CD4-positive, alpha-beta T cell (primary cell): ENCODE measurements at regions not wholly inside any gene's neighbourhood (a gene's known extent, or its start where the extent isn't known, plus 50 kb on each side); places are given as distances from the start of the nearest gene placed in this dataset.
"Not testable (repeated sequence)": the region's sequence is repeated elsewhere in the genome, so short reads cannot be mapped to it uniquely, and the experiment has no call there.

Experiments used
- ATAC-seq: fragments of 200-7000 bp; cut with Tn5 transposase; one replicate; pipeline ENCODE4 v1.10.0; 2022; ENCODE audit warnings: mild to moderate bottlenecking; ENCODE audit not compliant: poor library complexity
- CTCF ChIA-PET: fragments of 350-600 bp; sonication (Branson Sonifier 250); formaldehyde crosslinking; loops from one replicate; lab custom pipeline; 2021; ENCODE audit warnings: antibody characterized with exemption, inconsistent platforms; lab: Charles Lee
- POLR2A ChIA-PET: fragments of 350-600 bp; sonication (Branson Sonifier 250); formaldehyde crosslinking; loops from one replicate; lab custom pipeline; 2021; ENCODE audit warnings: antibody characterized with exemption, inconsistent platforms; lab: Charles Lee
- DNase-seq, 14 experiments: peaks; one replicate each; pipeline ENCODE4 v3.0.0-alpha.2; 2013 to 2020; ENCODE audit warnings: mixed read lengths in 2 of 14
- H3K27ac ChIP-seq, 2 donors: one replicate each; pipeline versions ENCODE4 v1.5.1 to v1.7.0; 2013; ENCODE audit warnings: low read length in 2 of 2, low read depth in 1 of 2, mild to moderate bottlenecking in 1 of 2
- H3K27me3 ChIP-seq, 2 experiments: 1 replicate in 1 of 2; 2 replicates in 1 of 2; pipeline versions ENCODE4 v1.6.1 to v1.7.0; 2013; ENCODE audit warnings: low read length in 2 of 2, control low read depth in 1 of 2, mild to moderate bottlenecking in 1 of 2, moderate library complexity in 1 of 2; ENCODE audit not compliant: insufficient read depth in 2 of 2, control insufficient read depth in 1 of 2
- H3K36me3 ChIP-seq: one replicate; pipeline ENCODE4 v1.6.1; 2013; ENCODE audit warnings: low read length, control low read depth; ENCODE audit not compliant: insufficient read depth
- H3K4me1 ChIP-seq: one replicate; pipeline ENCODE4 v1.6.1; 2013; ENCODE audit warnings: low read length, control low read depth; ENCODE audit not compliant: insufficient read depth
- H3K4me3 ChIP-seq: one replicate; pipeline ENCODE4 v1.5.1; 2013; ENCODE audit warnings: mild to moderate bottlenecking, low read length, moderate library complexity
- H3K9me3 ChIP-seq, 2 experiments: 1 replicate in 1 of 2; 2 replicates in 1 of 2; pipeline versions ENCODE4 v1.6.1 to v1.7.0; 2013; ENCODE audit warnings: low read length in 2 of 2, mild to moderate bottlenecking in 2 of 2, control low read depth in 1 of 2, moderate library complexity in 1 of 2; ENCODE audit not compliant: control insufficient read depth in 1 of 2, insufficient read depth in 1 of 2
- H3K27ac Mint-ChIP-seq: one replicate; pipeline ENCODE4 v1.8.0; 2020; ENCODE audit warnings: mixed read lengths
- H3K27me3 Mint-ChIP-seq: one replicate; pipeline ENCODE4 v1.8.0; 2021; ENCODE audit warnings: mixed read lengths
- H3K36me3 Mint-ChIP-seq: one replicate; pipeline ENCODE4 v1.8.0; 2021; ENCODE audit warnings: low read depth, mixed read lengths
- H3K4me1 Mint-ChIP-seq: one replicate; pipeline ENCODE4 v1.8.0; 2021; ENCODE audit warnings: low read depth, mixed read lengths
- H3K4me3 Mint-ChIP-seq: one replicate; pipeline ENCODE4 v1.8.0; 2020; ENCODE audit warnings: mild to moderate bottlenecking, mixed read lengths
- H3K9me3 Mint-ChIP-seq: one replicate; pipeline ENCODE4 v1.8.0; 2020; ENCODE audit warnings: mixed read lengths
- intact Hi-C, 2 experiments: fragments of 100-400 bp; cut with DNase I in 1 of 2; cut with micrococcal nuclease in 1 of 2; formaldehyde crosslinking; loops; one replicate each; pipeline versions ENCODE4 v1.15.1 to v1.9.0; 2023 to 2025; cut with DNase I, micrococcal nuclease

DNA sequence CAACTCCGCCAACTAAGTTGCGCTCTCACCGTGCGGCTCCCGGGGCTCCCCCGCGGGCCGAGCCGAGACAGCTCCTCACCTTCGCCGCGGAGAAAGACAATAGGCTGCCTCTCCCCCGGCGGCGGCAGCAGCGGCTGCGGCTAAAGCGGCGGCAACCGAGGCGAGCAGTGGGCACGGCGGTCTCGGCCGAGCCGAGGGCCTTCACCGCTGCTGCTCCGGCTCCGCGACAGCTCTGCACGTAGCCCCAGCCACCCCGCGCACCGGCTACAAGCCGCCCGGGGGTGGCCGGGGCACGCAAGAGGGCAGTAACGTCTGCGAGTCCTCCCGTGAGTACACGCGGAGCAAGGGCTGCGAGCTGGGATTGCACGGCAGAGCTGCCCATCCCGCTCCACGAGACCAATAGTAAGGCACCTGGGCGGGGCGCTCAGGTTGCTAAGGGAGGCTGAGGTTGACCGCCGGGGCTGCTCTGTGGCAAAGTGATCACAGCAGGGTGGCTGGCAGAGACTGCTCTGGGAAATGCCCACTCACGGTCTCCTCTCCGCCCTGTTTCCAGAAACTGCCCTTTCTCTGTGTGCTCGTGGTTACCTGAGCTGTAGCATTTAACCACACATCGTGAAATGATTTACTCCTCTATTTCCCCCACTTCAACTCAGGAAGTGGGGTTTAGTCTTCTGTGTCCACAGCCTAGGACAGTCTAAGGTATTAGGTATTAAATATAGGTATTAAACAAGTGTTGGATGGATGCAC lies 145.8 kb upstream of the AKAP13 start:
- H3K4me1 ChIP-seq: not testable (repeated sequence)

DNA sequence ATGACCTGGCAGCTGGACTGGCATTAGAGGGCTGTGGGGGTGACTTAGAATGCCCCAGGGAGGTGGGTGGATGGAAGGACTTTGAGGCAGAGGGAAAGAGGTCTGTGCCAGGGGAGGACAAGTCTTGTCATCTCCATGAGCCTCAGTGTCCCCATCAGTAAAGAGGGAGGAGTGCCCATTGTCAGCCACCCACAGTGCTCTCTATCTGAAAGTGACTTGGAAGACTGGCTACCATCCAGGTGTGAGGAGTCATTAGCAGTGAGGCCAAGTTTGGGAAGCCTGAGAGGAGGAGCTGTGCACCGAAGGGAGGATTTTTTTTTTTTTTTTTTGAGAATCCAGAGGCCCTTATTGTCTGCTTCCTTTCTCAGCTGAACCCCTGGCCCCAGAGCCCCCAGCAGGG lies 136.3 kb upstream of the AKAP13 start:
- H3K9me3 ChIP-seq, H3K27ac Mint-ChIP-seq, H3K4me1 ChIP-seq, H3K4me1 Mint-ChIP-seq, POLR2A ChIA-PET, H3K27ac ChIP-seq, H3K4me3 ChIP-seq, H3K36me3 ChIP-seq, CTCF ChIA-PET, intact Hi-C loops, ATAC-seq, H3K27me3 ChIP-seq, H3K9me3 Mint-ChIP-seq, H3K36me3 Mint-ChIP-seq, DNase-seq, H3K4me3 Mint-ChIP-seq, H3K27me3 Mint-ChIP-seq: not testable (repeated sequence)

More for the DNA sequence above, 145.8 kb upstream of the AKAP13 start:
- H3K4me1 Mint-ChIP-seq, H3K27ac ChIP-seq, H3K9me3 ChIP-seq, CTCF ChIA-PET, POLR2A ChIA-PET, ATAC-seq, H3K36me3 ChIP-seq, H3K27ac Mint-ChIP-seq, intact Hi-C loops, H3K27me3 Mint-ChIP-seq, H3K27me3 ChIP-seq, H3K4me3 Mint-ChIP-seq, H3K4me3 ChIP-seq, H3K9me3 Mint-ChIP-seq, H3K36me3 Mint-ChIP-seq: not testable (repeated sequence)
- DNase-seq: peak in 1 of 14 experiments; percentile 17

DNA sequence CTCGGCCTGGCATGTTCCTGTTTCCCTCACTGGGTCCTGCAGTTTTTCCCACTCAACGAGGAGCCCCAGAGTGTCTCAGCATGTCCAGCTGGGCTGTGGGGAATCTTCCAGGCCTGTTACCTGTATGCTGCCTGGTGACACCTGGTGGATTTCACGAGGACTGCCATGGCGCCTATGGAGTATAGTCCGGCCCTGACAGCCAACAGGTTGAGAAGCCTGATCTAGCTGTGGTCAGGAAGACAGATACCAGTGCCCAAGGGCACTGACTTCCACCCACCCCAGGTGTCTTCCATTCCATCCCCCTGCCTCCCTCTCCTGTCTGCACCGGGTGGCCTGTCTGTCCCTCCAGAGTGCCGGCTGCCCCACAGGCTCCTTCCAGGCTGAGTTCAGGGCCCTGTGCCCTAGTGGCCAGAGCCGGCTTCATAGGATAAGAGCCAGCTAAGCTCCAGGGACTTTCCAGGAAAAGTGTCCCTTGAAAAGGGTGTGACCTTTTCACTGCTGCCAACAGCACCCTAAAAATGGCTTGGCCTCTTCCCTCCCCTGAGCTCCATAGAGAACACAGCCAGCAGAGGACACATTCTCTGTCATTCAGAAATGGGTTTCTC lies 129.4 kb upstream of the AKAP13 start:
- H3K27ac ChIP-seq, H3K36me3 Mint-ChIP-seq, H3K36me3 ChIP-seq, H3K9me3 ChIP-seq, H3K4me3 ChIP-seq, H3K27ac Mint-ChIP-seq, H3K4me3 Mint-ChIP-seq, H3K27me3 Mint-ChIP-seq, POLR2A ChIA-PET, intact Hi-C loops, H3K4me1 Mint-ChIP-seq, H3K4me1 ChIP-seq, H3K9me3 Mint-ChIP-seq, H3K27me3 ChIP-seq, ATAC-seq, CTCF ChIA-PET: not testable (repeated sequence)
- peak in 1 of 14 experiments; percentile 20 for DNase-seq

DNA sequence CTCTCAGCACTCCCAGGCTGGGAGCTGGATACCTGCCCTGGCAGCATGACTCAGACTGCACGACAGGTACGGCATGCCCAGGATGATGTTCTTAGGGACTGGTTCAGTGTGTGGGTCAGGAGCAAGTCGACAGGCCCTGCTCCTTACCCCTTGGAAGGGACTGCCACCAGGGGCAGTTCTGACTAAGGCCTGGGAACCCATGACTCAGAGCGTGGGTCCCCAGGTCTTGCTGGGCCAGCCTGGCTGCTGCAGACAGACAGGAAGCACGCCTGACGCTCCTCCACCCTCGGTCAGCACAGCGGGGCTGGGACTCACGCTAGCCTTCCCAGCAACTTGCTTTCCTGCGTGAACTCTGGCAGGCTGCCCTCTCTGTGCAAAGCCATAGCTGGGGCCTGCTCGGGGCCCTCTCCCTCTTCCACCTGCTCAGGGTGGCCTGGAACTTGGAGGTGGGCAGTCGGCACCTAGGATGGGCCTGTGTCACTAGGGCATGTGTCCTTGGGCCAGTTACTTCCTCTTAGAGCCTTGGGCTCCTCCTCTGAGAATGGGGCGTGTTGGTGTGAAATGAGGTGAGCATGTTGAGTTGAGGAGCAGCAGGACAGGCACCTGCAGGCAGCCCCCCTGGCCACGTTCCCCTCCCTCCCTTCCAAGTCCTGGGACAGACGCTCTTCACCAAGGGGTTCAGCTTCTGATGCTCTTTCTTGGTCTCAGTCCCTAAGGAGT lies 127.0 kb upstream of the AKAP13 start:
- H3K4me3 Mint-ChIP-seq, DNase-seq, intact Hi-C loops, H3K27me3 ChIP-seq, H3K4me1 ChIP-seq, H3K36me3 Mint-ChIP-seq, H3K4me3 ChIP-seq, H3K27ac Mint-ChIP-seq, POLR2A ChIA-PET, ATAC-seq, H3K9me3 ChIP-seq, H3K9me3 Mint-ChIP-seq, H3K4me1 Mint-ChIP-seq, H3K27me3 Mint-ChIP-seq, CTCF ChIA-PET, H3K36me3 ChIP-seq, H3K27ac ChIP-seq: not testable (repeated sequence)

DNA sequence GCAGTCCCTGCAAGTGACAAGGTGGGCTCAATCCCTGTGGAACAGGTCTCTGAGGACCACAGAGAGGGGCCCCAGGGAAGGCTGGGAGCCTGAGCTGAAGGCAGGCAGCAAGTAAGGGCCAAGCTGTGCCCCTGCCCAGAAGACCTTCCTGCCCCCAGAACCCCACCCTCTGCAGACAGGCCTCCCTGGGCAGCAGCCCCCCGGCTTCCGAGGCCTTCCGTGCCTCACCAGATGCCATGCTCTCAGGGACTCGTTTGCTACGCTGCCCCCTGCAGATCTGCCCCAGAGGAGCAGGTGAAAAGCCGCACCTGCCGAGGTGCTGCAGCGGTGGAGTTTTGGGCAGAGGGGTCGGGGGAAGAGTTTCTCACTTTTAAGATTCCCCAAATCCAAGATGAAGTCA lies 125.4 kb upstream of the AKAP13 start:
- CTCF ChIA-PET: not testable (repeated sequence)

DNA sequence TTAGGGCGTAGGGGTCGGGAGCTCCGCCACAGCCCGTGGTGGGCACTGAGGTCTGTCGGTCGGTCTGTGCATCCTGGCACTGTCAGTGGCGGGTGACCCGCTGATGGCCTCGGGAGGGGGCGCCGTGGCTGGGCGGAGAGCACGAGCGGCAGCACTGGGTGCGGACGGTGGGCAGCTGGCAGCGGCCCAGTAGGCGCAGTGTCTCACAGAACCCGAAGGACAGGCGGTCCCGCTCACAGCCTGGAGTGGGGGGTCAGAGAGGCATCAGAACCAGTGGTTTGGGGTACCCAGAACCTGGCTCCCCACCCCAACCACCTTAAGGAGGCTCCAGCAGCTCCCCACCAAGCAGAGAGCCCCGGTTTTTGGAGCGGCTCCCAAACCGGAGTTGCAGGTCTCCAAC lies 124.9 kb upstream of the AKAP13 start:
- H3K4me3 ChIP-seq, CTCF ChIA-PET, intact Hi-C loops, H3K36me3 Mint-ChIP-seq, DNase-seq, H3K27me3 ChIP-seq, H3K4me3 Mint-ChIP-seq, H3K4me1 Mint-ChIP-seq, ATAC-seq, POLR2A ChIA-PET, H3K36me3 ChIP-seq, H3K9me3 Mint-ChIP-seq, H3K4me1 ChIP-seq, H3K9me3 ChIP-seq, H3K27ac Mint-ChIP-seq, H3K27ac ChIP-seq, H3K27me3 Mint-ChIP-seq: not testable (repeated sequence)

More for the DNA sequence above, 125.4 kb upstream of the AKAP13 start:
- H3K4me1 Mint-ChIP-seq, H3K4me3 Mint-ChIP-seq, H3K9me3 ChIP-seq, H3K27me3 ChIP-seq, H3K4me1 ChIP-seq, POLR2A ChIA-PET, H3K36me3 ChIP-seq, H3K36me3 Mint-ChIP-seq, intact Hi-C loops, H3K9me3 Mint-ChIP-seq, DNase-seq, ATAC-seq, H3K4me3 ChIP-seq, H3K27me3 Mint-ChIP-seq, H3K27ac ChIP-seq, H3K27ac Mint-ChIP-seq: not testable (repeated sequence)
